Naive thymus-derived CD4-positive, alpha-beta T cell (primary cell): ENCODE measurements at regions not wholly inside any gene's neighbourhood (a gene's known extent, or its start where the extent isn't known, plus 50 kb on each side); places are given as distances from the start of the nearest gene placed in this dataset.

Experiments
- ATAC-seq: fragments of 150-1000 bp; cut with Tn5 transposase; 2 replicates; pipeline ENCODE4 v1.10.0; 2021; ENCODE audit warnings: mild to moderate bottlenecking, moderate library complexity
- CTCF ChIA-PET: fragments of 350-600 bp; sonication (Branson Sonifier 250); formaldehyde crosslinking; loops from one replicate; lab custom pipeline; 2021; ENCODE audit warnings: antibody characterized with exemption; lab: Charles Lee
- POLR2A ChIA-PET: fragments of 350-600 bp; sonication (Branson Sonifier 250); formaldehyde crosslinking; loops from one replicate; lab custom pipeline; 2021; ENCODE audit warnings: antibody characterized with exemption, inconsistent platforms; lab: Charles Lee
- DNase-seq, 9 donors: peaks; one replicate each; pipeline versions ENCODE4 v3.0.0 to v3.0.0-alpha.2; 2020 to 2022; ENCODE audit warnings: mixed read lengths in 1 of 9
- H3K27ac ChIP-seq: one replicate; pipeline ENCODE4 v1.7.0; 2013; ENCODE audit warnings: mild to moderate bottlenecking, low read depth, low read length, moderate library complexity
- H3K27me3 ChIP-seq, 2 donors: one replicate each; pipeline ENCODE4 v1.7.0; 2013; ENCODE audit warnings: low read length in 2 of 2, mild to moderate bottlenecking in 2 of 2, moderate library complexity in 2 of 2; ENCODE audit not compliant: control insufficient read depth in 2 of 2, insufficient read depth in 2 of 2
- H3K36me3 ChIP-seq, 3 experiments: 1 replicate in 2 of 3; 2 replicates in 1 of 3; pipeline ENCODE4 v1.7.0; 2013; ENCODE audit warnings: low read length in 3 of 3, mild to moderate bottlenecking in 3 of 3, moderate library complexity in 1 of 3; ENCODE audit not compliant: insufficient read depth in 3 of 3, control insufficient read depth in 2 of 3
- H3K4me1 ChIP-seq, 2 donors: one replicate each; pipeline ENCODE4 v1.7.0; 2013; ENCODE audit warnings: low read length in 2 of 2, mild to moderate bottlenecking in 2 of 2, moderate library complexity in 1 of 2; ENCODE audit not compliant: control insufficient read depth in 2 of 2, insufficient read depth in 2 of 2
- H3K4me3 ChIP-seq: 2 replicates; pipeline ENCODE4 v1.7.0; 2013; ENCODE audit warnings: mild to moderate bottlenecking, low read length
- H3K9me3 ChIP-seq, 3 experiments: 1 replicate in 2 of 3; 2 replicates in 1 of 3; pipeline ENCODE4 v1.7.0; 2013; ENCODE audit warnings: low read length in 3 of 3; ENCODE audit not compliant: control insufficient read depth in 2 of 3
- H3K27ac Mint-ChIP-seq, 9 donors: one replicate each; pipeline ENCODE4 v1.8.0; 2020 to 2022; ENCODE audit warnings: mixed read lengths in 9 of 9, mild to moderate bottlenecking in 8 of 9, moderate library complexity in 5 of 9, inconsistent platforms in 2 of 9
- H3K27me3 Mint-ChIP-seq, 5 donors: one replicate each; pipeline ENCODE4 v1.8.0; 2021 to 2022; ENCODE audit warnings: mixed read lengths in 5 of 5, mild to moderate bottlenecking in 1 of 5
- H3K36me3 Mint-ChIP-seq, 5 donors: one replicate each; pipeline ENCODE4 v1.8.0; 2020 to 2022; ENCODE audit warnings: mixed read lengths in 5 of 5, mild to moderate bottlenecking in 3 of 5, inconsistent platforms in 1 of 5
- H3K4me1 Mint-ChIP-seq, 7 donors: one replicate each; pipeline ENCODE4 v1.8.0; 2020 to 2022; ENCODE audit warnings: mixed read lengths in 7 of 7, mild to moderate bottlenecking in 3 of 7, inconsistent platforms in 1 of 7
- H3K4me3 Mint-ChIP-seq, 10 donors: one replicate each; pipeline ENCODE4 v1.8.0; 2020 to 2022; ENCODE audit warnings: mild to moderate bottlenecking in 10 of 10, mixed read lengths in 10 of 10, moderate library complexity in 6 of 10, inconsistent platforms in 2 of 10
- H3K9me3 Mint-ChIP-seq, 11 donors: one replicate each; pipeline ENCODE4 v1.8.0; 2020 to 2022; ENCODE audit warnings: mixed read lengths in 11 of 11, mild to moderate bottlenecking in 4 of 11, inconsistent platforms in 1 of 11, moderate library complexity in 1 of 11
- intact Hi-C, 2 donors: fragments of 100-400 bp; cut with micrococcal nuclease; formaldehyde crosslinking; loops; one replicate each; pipeline ENCODE4 v1.15.1; 2023

- Mint-ChIP-seq H3K27me3 (no peaks in the 10 kb centered on the region), H3K9me3 (peaks cover 0 to 12% (median 1%) of the 10 kb centered on the region in 11 donors), H3K27ac (no peak overlapping the region), H3K36me3 (no peaks in the 10 kb centered on the region), H3K4me3 (no peak overlapping the region), H3K4me1 (no peaks in the 10 kb centered on the region)
- Histone ChIP-seq H3K27me3 (no peaks in the 10 kb centered on the region), H3K4me1 (no peaks in the 10 kb centered on the region), H3K9me3 (no peaks in the 10 kb centered on the region), H3K27ac (no peak overlapping the region), H3K36me3 (no peaks in the 10 kb centered on the region), H3K4me3 (no peak overlapping the region)
- POLR2A ChIA-PET: no interaction called here
- ATAC-seq (no peak), DNase-seq (no peak)
- CTCF ChIA-PET: no interaction called here
- intact Hi-C loops: no loop called here
Observed at GRCh38 chr3:94614192-94614591, 551.3 kb downstream of the NSUN3 start.

- no peak overlapping the region for H3K4me3 ChIP-seq
- Mint-ChIP-seq H3K36me3 (no peaks in the 10 kb centered on the region), H3K27ac (no peak overlapping the region), H3K4me1 (no peaks in the 10 kb centered on the region), H3K4me3 (no peak overlapping the region), H3K9me3 (peaks cover 0 to 14% (median 6%) of the 10 kb centered on the region in 11 donors), H3K27me3 (no peaks in the 10 kb centered on the region)
- POLR2A ChIA-PET: interaction anchor here (0.6 kb wide), 1 partner anchor 247 kb away, joined by 4 read pairs; no protein-coding TSS in a partner anchor
- H3K9me3 ChIP-seq: no peaks in the 10 kb centered on the region
- H3K27ac ChIP-seq: no peak overlapping the region
- no peaks in the 10 kb centered on the region for H3K27me3 ChIP-seq
- intact Hi-C loops: no loop called here
- ATAC-seq (no peak), DNase-seq (no peak)
- no peaks in the 10 kb centered on the region for H3K36me3 ChIP-seq
- no peaks in the 10 kb centered on the region for H3K4me1 ChIP-seq
- CTCF ChIA-PET: no interaction called here
Observed at GRCh38 chr3:94615275-94616065, 552.6 kb downstream of the NSUN3 start.

- no peaks in the 10 kb centered on the region for H3K27me3 ChIP-seq
- ATAC-seq (no peak), DNase-seq (no peak)
- CTCF ChIA-PET: no interaction called here
- no peak overlapping the region for H3K27ac ChIP-seq
- H3K4me1 ChIP-seq: no peaks in the 10 kb centered on the region
- H3K36me3 ChIP-seq: no peaks in the 10 kb centered on the region
- Mint-ChIP-seq H3K27me3 (no peaks in the 10 kb centered on the region), H3K4me1 (no peaks in the 10 kb centered on the region), H3K4me3 (no peak overlapping the region), H3K27ac (no peak overlapping the region), H3K9me3 (peaks cover 0 to 14% (median 6%) of the 10 kb centered on the region in 11 donors), H3K36me3 (no peaks in the 10 kb centered on the region)
- POLR2A ChIA-PET: no interaction called here
- no peaks in the 10 kb centered on the region for H3K9me3 ChIP-seq
- H3K4me3 ChIP-seq: no peak overlapping the region
- intact Hi-C loops: no loop called here
Observed at GRCh38 chr3:94616833-94617232, 554.0 kb downstream of the NSUN3 start.

DNA sequence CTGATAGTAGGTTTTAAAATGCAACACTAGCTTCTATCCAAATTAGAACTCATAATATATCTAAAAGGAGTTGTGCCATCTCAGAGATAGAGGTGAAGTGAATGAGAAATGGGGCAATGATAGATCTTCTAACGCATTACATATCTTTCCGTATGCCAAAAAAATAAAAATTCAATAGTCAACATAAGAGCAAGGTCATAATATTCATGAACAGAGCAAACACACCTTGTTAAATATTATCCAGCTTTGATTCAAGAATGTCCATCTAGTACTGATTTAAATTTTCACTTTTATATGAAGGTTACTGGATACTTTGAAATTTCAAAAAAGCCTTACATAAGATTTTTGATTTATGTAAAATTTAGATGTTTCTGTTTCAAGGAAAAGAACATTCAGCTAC lies 554.5 kb downstream of the NSUN3 start:
- peaks cover 0 to 14% (median 6%) of the 10 kb centered on the region in 11 donors for H3K9me3 Mint-ChIP-seq
- Histone ChIP-seq H3K9me3 (no peaks in the 10 kb centered on the region), H3K27me3 (no peaks in the 10 kb centered on the region), H3K27ac (no peak overlapping the region), H3K4me3 (no peak overlapping the region), H3K4me1 (no peaks in the 10 kb centered on the region), H3K36me3 (no peaks in the 10 kb centered on the region)
- H3K36me3 Mint-ChIP-seq: no peaks in the 10 kb centered on the region
- no peaks in the 10 kb centered on the region for H3K27me3 Mint-ChIP-seq
- no peak for ATAC-seq
- no peak overlapping the region for H3K4me3 Mint-ChIP-seq
- DNase-seq: no peak
- POLR2A ChIA-PET: no interaction called here
- intact Hi-C loops: no loop called here
- CTCF ChIA-PET: no interaction called here
- no peaks in the 10 kb centered on the region for H3K4me1 Mint-ChIP-seq
- no peak overlapping the region for H3K27ac Mint-ChIP-seq

DNA sequence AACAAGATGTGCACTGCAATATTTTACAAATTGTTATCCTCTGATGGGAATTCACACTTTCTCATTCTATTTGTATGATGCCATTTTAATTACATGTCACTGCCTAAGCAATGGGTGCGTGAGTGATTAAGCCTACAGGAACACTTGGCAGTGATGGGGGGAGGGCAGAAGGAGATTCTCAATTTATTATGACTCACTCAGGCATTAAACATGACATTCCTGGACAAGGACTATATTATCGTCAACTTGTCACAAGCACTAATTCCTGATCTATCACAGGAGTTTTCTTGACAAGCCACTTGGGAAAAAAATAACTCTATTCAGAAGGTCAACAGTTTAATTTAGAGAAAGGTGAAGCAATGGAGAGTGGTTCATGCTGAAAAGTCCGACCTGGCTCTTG lies 556.8 kb downstream of the NSUN3 start:
- Mint-ChIP-seq H3K9me3 (peaks cover 0 to 6% (median 1%) of the 10 kb centered on the region in 11 donors), H3K4me1 (no peaks in the 10 kb centered on the region), H3K4me3 (no peak overlapping the region), H3K36me3 (no peaks in the 10 kb centered on the region), H3K27me3 (no peaks in the 10 kb centered on the region), H3K27ac (no peak overlapping the region)
- ChIA-PET CTCF (no interaction called here), POLR2A (no interaction called here)
- Histone ChIP-seq H3K9me3 (no peaks in the 10 kb centered on the region), H3K27me3 (no peaks in the 10 kb centered on the region), H3K36me3 (no peaks in the 10 kb centered on the region), H3K27ac (no peak overlapping the region), H3K4me3 (no peak overlapping the region), H3K4me1 (no peaks in the 10 kb centered on the region)
- intact Hi-C loops: no loop called here
- no peak for ATAC-seq
- DNase-seq: no peak

- Mint-ChIP-seq H3K4me3 (no peak overlapping the region), H3K9me3 (peaks cover 0 to 13% (median 7%) of the 10 kb centered on the region in 11 donors), H3K36me3 (no peaks in the 10 kb centered on the region), H3K27ac (no peak overlapping the region), H3K4me1 (no peaks in the 10 kb centered on the region), H3K27me3 (no peaks in the 10 kb centered on the region)
- DNase-seq (no peak), ATAC-seq (no peak)
- Histone ChIP-seq H3K9me3 (no peaks in the 10 kb centered on the region), H3K4me1 (no peaks in the 10 kb centered on the region), H3K4me3 (no peak overlapping the region), H3K27ac (no peak overlapping the region), H3K36me3 (no peaks in the 10 kb centered on the region), H3K27me3 (no peaks in the 10 kb centered on the region)
- intact Hi-C loops: no loop called here
- CTCF ChIA-PET: no interaction called here
- POLR2A ChIA-PET: no interaction called here
Observed at GRCh38 chr3:94626573-94626972, 563.7 kb downstream of the NSUN3 start.

GRCh38 chr3:94627689-94628088 lies 564.8 kb downstream of the NSUN3 start:
- no peak overlapping the region for H3K4me3 Mint-ChIP-seq
- Histone ChIP-seq H3K9me3 (no peaks in the 10 kb centered on the region), H3K36me3 (no peaks in the 10 kb centered on the region), H3K4me3 (no peak overlapping the region), H3K27me3 (no peaks in the 10 kb centered on the region), H3K27ac (no peak overlapping the region), H3K4me1 (no peaks in the 10 kb centered on the region)
- ChIA-PET POLR2A (no interaction called here), CTCF (no interaction called here)
- H3K27ac Mint-ChIP-seq: no peak overlapping the region
- no peak for ATAC-seq
- intact Hi-C loops: no loop called here
- no peaks in the 10 kb centered on the region for H3K36me3 Mint-ChIP-seq
- H3K9me3 Mint-ChIP-seq: peaks cover 0 to 22% (median 9%) of the 10 kb centered on the region in 11 donors
- no peaks in the 10 kb centered on the region for H3K27me3 Mint-ChIP-seq
- H3K4me1 Mint-ChIP-seq: no peaks in the 10 kb centered on the region
- no peak for DNase-seq
